OCI-LY3 (cell line): ENCODE measurements at regions not wholly inside any gene's neighbourhood (a gene's known extent, or its start where the extent isn't known, plus 50 kb on each side); places are given as distances from the start of the nearest gene placed in this dataset.

Experiments
- CTCF ChIP-seq: fragments of 200-600, 300-600 bp; sonication (generic); IDR thresholded peaks from 2 replicates; pipeline ENCODE4 v1.5.1; 2014; ENCODE audit warnings: antibody characterized with exemption, low read length, low read depth
- EZH2phosphoT487 ChIP-seq: fragments of 200-600 bp; shearing (Covaris generic); IDR thresholded peaks from 2 replicates; pipeline ENCODE4 v1.6.1; 2018; ENCODE audit warnings: antibody characterized with exemption, mixed run types, low read depth

- TF ChIP-seq CTCF (no peak), EZH2phosphoT487 (no peak)
These were observed 578.9 kb upstream of the SEMA3D start for GRCh38 chr7:85765698-85766298.
